HEK293 (cell line): ENCODE measurements at regions not wholly inside any gene's neighbourhood (a gene's known extent, or its start where the extent isn't known, plus 50 kb on each side); places are given as distances from the start of the nearest gene placed in this dataset.

ENCODE experiments used
- CTCF ChIA-PET: fragments of 350-600 bp; formaldehyde crosslinking; extraction: SDS; loops from one replicate; lab custom pipeline; 2021; ENCODE audit warnings: antibody characterized with exemption; lab: Yijun Ruan, JAX
- POLR2A ChIA-PET: fragments of 300-600 bp; formaldehyde crosslinking; extraction: SDS; loops from one replicate; lab custom pipeline; 2020; ENCODE audit warnings: antibody characterized with exemption, inconsistent platforms; lab: Yijun Ruan, JAX
- H3K27ac ChIP-seq: fragments of 200-500 bp; sonication (Bioruptor generic); 2 replicates; pipeline ENCODE4 v1.5.1; 2014; ENCODE audit warnings: low read depth, low read length, control low read depth, inconsistent platforms; ENCODE audit errors: extremely low read depth
- H3K36me3 ChIP-seq, 2 experiments: fragments of 200-500 bp in 1 of 2; sonication (Bioruptor generic) in 1 of 2; 1 replicate in 1 of 2; 2 replicates in 1 of 2; pipeline ENCODE4 v1.5.1; 2014 to 2017; ENCODE audit warnings: inconsistent platforms in 2 of 2, low read length in 2 of 2; ENCODE audit not compliant: control insufficient read depth in 2 of 2, insufficient read depth in 1 of 2
- H3K4me1 ChIP-seq: fragments of 200-500 bp; sonication (Bioruptor generic); 2 replicates; pipeline ENCODE4 v1.5.1; 2014; ENCODE audit warnings: mild to moderate bottlenecking, low read length, inconsistent platforms; ENCODE audit not compliant: control insufficient read depth, insufficient read depth
- H3K4me3 ChIP-seq: 2 replicates; pipeline ENCODE4 v1.5.1; 2011; ENCODE audit warnings: low read depth, mild to moderate bottlenecking, control low read depth, low read length, moderate library complexity
- H3K9me3 ChIP-seq: fragments of 200-500 bp; sonication (Bioruptor generic); 2 replicates; pipeline ENCODE4 v1.5.1; 2014; ENCODE audit warnings: low read depth, low read length, inconsistent platforms; ENCODE audit not compliant: control insufficient read depth, insufficient read depth
- KLF17 ChIP-seq: fragments of 450-650 bp; formaldehyde crosslinking; IDR thresholded peaks from 2 replicates; pipeline ENCODE4 v1.5.1; 2016; ENCODE audit warnings: missing biosample characterization, missing genetic modification characterization
- OSR2 ChIP-seq: fragments of 450-650 bp; formaldehyde crosslinking; IDR thresholded peaks from 2 replicates; pipeline ENCODE4 v1.5.1; 2016; ENCODE audit warnings: missing biosample characterization, missing genetic modification characterization
- YY2 ChIP-seq: fragments of 450-650 bp; formaldehyde crosslinking; IDR thresholded peaks from 2 replicates; pipeline ENCODE4 v1.5.1; 2016; ENCODE audit warnings: missing biosample characterization, missing genetic modification characterization
- ZBTB20 ChIP-seq: fragments of 450-650 bp; formaldehyde crosslinking; IDR thresholded peaks from 2 replicates; pipeline ENCODE4 v1.5.1; 2016; ENCODE audit warnings: missing biosample characterization, missing genetic modification characterization
- ZBTB48 ChIP-seq: fragments of 450-650 bp; formaldehyde crosslinking; IDR thresholded peaks from 2 replicates; pipeline ENCODE4 v1.5.1; 2016; ENCODE audit warnings: missing biosample characterization, missing genetic modification characterization
- ZIC2 ChIP-seq: fragments of 450-650 bp; formaldehyde crosslinking; IDR thresholded peaks from 2 replicates; pipeline ENCODE4 v1.5.1; 2016; ENCODE audit warnings: missing biosample characterization, missing genetic modification characterization
- ZNF157 ChIP-seq: fragments of 450-650 bp; formaldehyde crosslinking; IDR thresholded peaks from 2 replicates; pipeline ENCODE4 v1.5.1; 2016; ENCODE audit warnings: missing biosample characterization, missing genetic modification characterization
- ZNF184 ChIP-seq: fragments of 450-650 bp; IDR thresholded peaks from 2 replicates; pipeline ENCODE4 v1.5.1; 2018; ENCODE audit warnings: missing biosample characterization, mild to moderate bottlenecking, missing genetic modification characterization
- ZNF239 ChIP-seq: fragments of 450-650 bp; formaldehyde crosslinking; IDR thresholded peaks from 2 replicates; pipeline ENCODE4 v1.5.1; 2016; ENCODE audit warnings: missing biosample characterization, missing genetic modification characterization
- ZNF24 ChIP-seq: fragments of 450-650 bp; formaldehyde crosslinking; IDR thresholded peaks from 2 replicates; pipeline ENCODE4 v1.5.1; 2016; ENCODE audit warnings: missing biosample characterization, missing genetic modification characterization
- ZNF324 ChIP-seq: fragments of 450-650 bp; formaldehyde crosslinking; IDR thresholded peaks from 2 replicates; pipeline ENCODE4 v1.5.1; 2016; ENCODE audit warnings: missing biosample characterization, missing genetic modification characterization
- ZNF335 ChIP-seq: fragments of 450-650 bp; formaldehyde crosslinking; conservative IDR thresholded peaks from 2 replicates; pipeline ENCODE4 v1.5.1; 2016; ENCODE audit warnings: missing biosample characterization, missing genetic modification characterization
- ZNF354C ChIP-seq: fragments of 450-650 bp; formaldehyde crosslinking; IDR thresholded peaks from 2 replicates; pipeline ENCODE4 v1.5.1; 2016; ENCODE audit warnings: missing biosample characterization, missing genetic modification characterization, low read depth, borderline replicate concordance
- ZNF391 ChIP-seq: fragments of 450-650 bp; formaldehyde crosslinking; IDR thresholded peaks from 2 replicates; pipeline ENCODE4 v1.5.1; 2016; ENCODE audit warnings: low read depth, missing biosample characterization, missing genetic modification characterization, borderline replicate concordance
- ZNF426 ChIP-seq: fragments of 450-650 bp; formaldehyde crosslinking; IDR thresholded peaks from 2 replicates; pipeline ENCODE4 v1.5.1; 2017; ENCODE audit warnings: missing biosample characterization, missing genetic modification characterization, mild to moderate bottlenecking, inconsistent platforms, moderate library complexity
- ZNF488 ChIP-seq: fragments of 450-650 bp; formaldehyde crosslinking; IDR thresholded peaks from 2 replicates; pipeline ENCODE4 v1.5.1; 2016; ENCODE audit warnings: missing biosample characterization, missing genetic modification characterization
- ZNF529 ChIP-seq: fragments of 450-650 bp; formaldehyde crosslinking; IDR thresholded peaks from 2 replicates; pipeline ENCODE4 v1.5.1; 2017; ENCODE audit warnings: missing genetic modification characterization, missing biosample characterization; ENCODE audit not compliant: insufficient replicate concordance
- ZNF548 ChIP-seq: fragments of 450-650 bp; formaldehyde crosslinking; IDR thresholded peaks from 2 replicates; pipeline ENCODE4 v1.5.1; 2016; ENCODE audit warnings: missing biosample characterization, missing genetic modification characterization
- ZNF707 ChIP-seq: fragments of 450-650 bp; formaldehyde crosslinking; IDR thresholded peaks from 2 replicates; pipeline ENCODE4 v1.5.1; 2016; ENCODE audit warnings: missing biosample characterization, missing genetic modification characterization
- ZNF768 ChIP-seq: fragments of 450-650 bp; formaldehyde crosslinking; IDR thresholded peaks from 2 replicates; pipeline ENCODE4 v1.5.1; 2018; ENCODE audit warnings: missing biosample characterization, mild to moderate bottlenecking, missing genetic modification characterization
- TF ChIP-seq, protein P1 (sequence below): fragments of 450-650 bp; formaldehyde crosslinking; conservative IDR thresholded peaks from 2 replicates; pipeline ENCODE4 v1.5.1; 2016; ENCODE audit warnings: low read depth, missing biosample characterization, missing genetic modification characterization

GRCh38 chr9:131801810-131802209 lies 61.9 kb upstream of the RAPGEF1 start:
- Histone ChIP-seq H3K9me3 (no peaks in the 10 kb centered on the region), H3K27ac (no peak overlapping the region), H3K4me3 (no peak overlapping the region), H3K36me3 (no peaks in the 10 kb centered on the region), H3K4me1 (no peaks in the 10 kb centered on the region)
- ChIA-PET POLR2A (no interaction called here), CTCF (no interaction called here)
- no peak for TF ChIP-seq ZNF529 (tag by site-specific recombination)
- no peak for TF ChIP-seq ZNF335 (tag by site-specific recombination)
- TF ChIP-seq ZNF426 (tag by site-specific recombination): no peak
- no peak for TF ChIP-seq ZNF768 (tag by site-specific recombination)
- no peak for TF ChIP-seq ZNF324
- no peak for TF ChIP-seq YY2
- no peak for TF ChIP-seq KLF17 (tag by site-specific recombination)
- no peak for TF ChIP-seq ZNF391
- TF ChIP-seq ZNF157 (tag by site-specific recombination): no peak
- TF ChIP-seq ZNF548: no peak
- TF ChIP-seq ZNF707 (tag by site-specific recombination): no peak
- no peak for TF ChIP-seq ZNF354C
- no peak for TF ChIP-seq ZNF239 (tag by site-specific recombination)

DNA sequence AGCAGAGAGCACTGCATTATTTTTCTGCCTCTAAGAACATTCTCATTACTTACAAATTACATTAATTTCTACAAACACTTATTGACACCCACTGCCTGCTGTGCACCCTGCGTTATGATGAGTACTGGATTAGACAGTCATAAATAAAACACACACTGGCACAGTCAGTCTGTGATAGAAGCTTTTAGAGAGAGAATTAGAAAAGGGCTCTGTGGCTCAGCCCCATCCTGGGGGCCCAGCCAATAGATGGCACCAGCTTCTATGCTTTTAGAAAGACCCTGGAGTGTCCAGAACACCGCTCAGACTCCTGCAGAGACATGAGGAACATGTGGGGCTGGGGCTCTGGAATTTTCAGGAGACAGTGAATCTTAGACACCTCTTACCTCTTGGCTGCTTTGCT lies 61.0 kb upstream of the RAPGEF1 start:
- Histone ChIP-seq H3K9me3 (no peaks in the 10 kb centered on the region), H3K36me3 (no peaks in the 10 kb centered on the region), H3K4me1 (no peaks in the 10 kb centered on the region), H3K27ac (no peak overlapping the region), H3K4me3 (no peak overlapping the region)
- POLR2A ChIA-PET: no interaction called here
- TF ChIP-seq ZNF488 (tag by site-specific recombination) (no peak), ZIC2 (tag by site-specific recombination) (no peak), OSR2 (tag by site-specific recombination) (no peak), ZNF426 (tag by site-specific recombination) (no peak), ZBTB20 (tag by site-specific recombination) (no peak), ZBTB48 (tag by site-specific recombination) (no peak), ZNF24 (tag by site-specific recombination) (no peak), ZNF184 (no peak)
- TF ChIP-seq, protein P1, sequence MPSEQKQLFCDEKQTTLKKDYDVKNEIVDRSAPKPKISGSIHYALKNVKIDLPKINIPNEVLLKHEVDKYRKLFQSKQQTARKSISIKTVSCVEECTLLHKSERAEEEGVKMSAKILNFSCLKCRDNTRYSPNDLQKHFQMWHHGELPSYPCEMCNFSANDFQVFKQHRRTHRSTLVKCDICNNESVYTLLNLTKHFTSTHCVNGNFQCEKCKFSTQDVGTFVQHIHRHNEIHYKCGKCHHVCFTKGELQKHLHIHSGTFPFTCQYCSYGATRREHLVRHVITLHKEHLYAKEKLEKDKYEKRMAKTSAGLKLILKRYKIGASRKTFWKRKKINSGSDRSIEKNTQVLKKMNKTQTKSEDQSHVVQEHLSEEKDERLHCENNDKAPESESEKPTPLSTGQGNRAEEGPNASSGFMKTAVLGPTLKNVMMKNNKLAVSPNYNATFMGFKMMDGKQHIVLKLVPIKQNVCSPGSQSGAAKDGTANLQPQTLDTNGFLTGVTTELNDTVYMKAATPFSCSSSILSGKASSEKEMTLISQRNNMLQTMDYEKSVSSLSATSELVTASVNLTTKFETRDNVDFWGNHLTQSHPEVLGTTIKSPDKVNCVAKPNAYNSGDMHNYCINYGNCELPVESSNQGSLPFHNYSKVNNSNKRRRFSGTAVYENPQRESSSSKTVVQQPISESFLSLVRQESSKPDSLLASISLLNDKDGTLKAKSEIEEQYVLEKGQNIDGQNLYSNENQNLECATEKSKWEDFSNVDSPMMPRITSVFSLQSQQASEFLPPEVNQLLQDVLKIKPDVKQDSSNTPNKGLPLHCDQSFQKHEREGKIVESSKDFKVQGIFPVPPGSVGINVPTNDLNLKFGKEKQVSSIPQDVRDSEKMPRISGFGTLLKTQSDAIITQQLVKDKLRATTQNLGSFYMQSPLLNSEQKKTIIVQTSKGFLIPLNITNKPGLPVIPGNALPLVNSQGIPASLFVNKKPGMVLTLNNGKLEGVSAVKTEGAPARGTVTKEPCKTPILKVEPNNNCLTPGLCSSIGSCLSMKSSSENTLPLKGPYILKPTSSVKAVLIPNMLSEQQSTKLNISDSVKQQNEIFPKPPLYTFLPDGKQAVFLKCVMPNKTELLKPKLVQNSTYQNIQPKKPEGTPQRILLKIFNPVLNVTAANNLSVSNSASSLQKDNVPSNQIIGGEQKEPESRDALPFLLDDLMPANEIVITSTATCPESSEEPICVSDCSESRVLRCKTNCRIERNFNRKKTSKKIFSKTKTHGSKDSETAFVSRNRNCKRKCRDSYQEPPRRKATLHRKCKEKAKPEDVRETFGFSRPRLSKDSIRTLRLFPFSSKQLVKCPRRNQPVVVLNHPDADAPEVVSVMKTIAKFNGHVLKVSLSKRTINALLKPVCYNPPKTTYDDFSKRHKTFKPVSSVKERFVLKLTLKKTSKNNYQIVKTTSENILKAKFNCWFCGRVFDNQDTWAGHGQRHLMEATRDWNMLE (tag by site-specific recombination): no peak
- CTCF ChIA-PET: interaction anchor here (0.6 kb wide), 1 partner anchor 46 kb away, joined by 3 read pairs; no protein-coding TSS in a partner anchor
